Smooth muscle cell (in vitro differentiated cells): ENCODE measurements at regions not wholly inside any gene's neighbourhood (a gene's known extent, or its start where the extent isn't known, plus 50 kb on each side); places are given as distances from the start of the nearest gene placed in this dataset.

ENCODE experiments used
- DNase-seq: peaks from one replicate; lab custom pipeline; 2025; ENCODE audit not compliant: unreplicated experiment; lab: John Stamatoyannopoulos, UW
- H2AFZ ChIP-seq: fragments of 200-600 bp; sonication (generic); 2 replicates; pipeline ENCODE4 v1.6.0; 2016; ENCODE audit warnings: antibody characterized with exemption, low read depth, mild to moderate bottlenecking
- H3F3A ChIP-seq: fragments of 200-600 bp; sonication (generic); 2 replicates; pipeline ENCODE4 v1.6.0; 2017; ENCODE audit warnings: antibody characterized with exemption, low read depth
- H3K27ac ChIP-seq: fragments of 200-600 bp; sonication (generic); 2 replicates; pipeline ENCODE4 v1.5.1; 2016; ENCODE audit warnings: low read depth, mild to moderate bottlenecking
- H3K27me3 ChIP-seq: fragments of 200-600 bp; sonication (generic); 2 replicates; pipeline ENCODE4 v1.6.1; 2016; ENCODE audit warnings: low read depth, mild to moderate bottlenecking
- H3K36me3 ChIP-seq: fragments of 200-600 bp; sonication (generic); 2 replicates; pipeline ENCODE4 v1.5.1; 2016; ENCODE audit warnings: low read depth
- H3K4me1 ChIP-seq: fragments of 200-600 bp; sonication (generic); 2 replicates; pipeline ENCODE4 v1.5.1; 2016; ENCODE audit warnings: low read depth
- H3K4me2 ChIP-seq: fragments of 200-600 bp; sonication (generic); 2 replicates; pipeline ENCODE4 v1.6.0; 2016; ENCODE audit warnings: mild to moderate bottlenecking
- H3K4me3 ChIP-seq: fragments of 200-600 bp; sonication (generic); 2 replicates; pipeline ENCODE4 v1.5.1; 2016; ENCODE audit warnings: mild to moderate bottlenecking
- H3K79me2 ChIP-seq: fragments of 200-600 bp; sonication (generic); 2 replicates; pipeline ENCODE4 v1.6.0; 2016; ENCODE audit warnings: low read depth, mild to moderate bottlenecking
- H3K9ac ChIP-seq: fragments of 200-600 bp; sonication (generic); 2 replicates; pipeline ENCODE4 v1.6.0; 2016; ENCODE audit warnings: low read depth
- H3K9me3 ChIP-seq: fragments of 200-600 bp; sonication (generic); replicated peaks from 2 replicates; pipeline ENCODE4 v1.5.1; 2016; ENCODE audit warnings: low read depth
- H4K20me1 ChIP-seq: fragments of 200-600 bp; sonication (generic); 2 replicates; pipeline ENCODE4 v1.6.0; 2016; ENCODE audit warnings: low read depth
- WGBS: methylation state at CpG from one replicate; pipeline ENCODE4 v1.1.7; 2016; ENCODE audit warnings: low lambda C conversion rate; 5-methylcytosine and 5-hydroxymethylcytosine counted together
- TF ChIP-seq, protein P1 (sequence below): fragments of 200-600 bp; sonication (generic); IDR thresholded peaks from 2 replicates; pipeline ENCODE4 v1.5.1; 2017; ENCODE audit warnings: borderline replicate concordance, mild to moderate bottlenecking, antibody characterized with exemption; ENCODE audit not compliant: insufficient read depth, poor library complexity, severe bottlenecking

DNA sequence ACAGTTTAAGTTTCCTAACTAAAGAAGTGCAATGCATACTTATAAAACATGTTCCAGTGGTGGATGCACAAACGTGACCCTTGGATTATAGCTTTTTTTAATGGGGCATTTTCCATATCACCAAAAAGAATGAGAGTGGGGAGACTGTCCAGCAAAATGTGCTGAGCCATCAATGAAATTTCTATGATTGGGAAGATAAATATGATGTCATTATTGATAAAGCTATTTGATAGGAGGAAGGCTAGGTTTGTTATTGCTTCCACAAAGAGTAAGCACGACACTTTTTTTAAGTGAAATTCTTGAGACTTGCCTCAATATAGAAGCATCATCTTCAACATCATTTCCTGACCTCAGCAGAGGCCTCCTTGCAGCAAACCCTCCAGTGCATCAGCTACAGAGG is 174.6 kb upstream of the CLEC14A start:
- H3K9ac ChIP-seq, result no peak overlapping the region
- H3K4me2 ChIP-seq, result no peak overlapping the region
- H4K20me1 ChIP-seq, result no peaks in the 10 kb centered on the region
- H3K4me1 ChIP-seq, result no peaks in the 10 kb centered on the region
- H3K79me2 ChIP-seq, result no peaks in the 10 kb centered on the region
- no peaks in the 10 kb centered on the region for H3K9me3 ChIP-seq
- no peak for DNase-seq
- WGBS, result 88% methylated on average over 2 of the region's 2 CpGs
- no peak overlapping the region for H3K4me3 ChIP-seq
- no peak overlapping the region for H2AFZ ChIP-seq
- no peaks in the 10 kb centered on the region for H3K27me3 ChIP-seq
- no peak overlapping the region for H3K27ac ChIP-seq
- no peaks in the 10 kb centered on the region for H3F3A ChIP-seq
- TF ChIP-seq, protein P1, sequence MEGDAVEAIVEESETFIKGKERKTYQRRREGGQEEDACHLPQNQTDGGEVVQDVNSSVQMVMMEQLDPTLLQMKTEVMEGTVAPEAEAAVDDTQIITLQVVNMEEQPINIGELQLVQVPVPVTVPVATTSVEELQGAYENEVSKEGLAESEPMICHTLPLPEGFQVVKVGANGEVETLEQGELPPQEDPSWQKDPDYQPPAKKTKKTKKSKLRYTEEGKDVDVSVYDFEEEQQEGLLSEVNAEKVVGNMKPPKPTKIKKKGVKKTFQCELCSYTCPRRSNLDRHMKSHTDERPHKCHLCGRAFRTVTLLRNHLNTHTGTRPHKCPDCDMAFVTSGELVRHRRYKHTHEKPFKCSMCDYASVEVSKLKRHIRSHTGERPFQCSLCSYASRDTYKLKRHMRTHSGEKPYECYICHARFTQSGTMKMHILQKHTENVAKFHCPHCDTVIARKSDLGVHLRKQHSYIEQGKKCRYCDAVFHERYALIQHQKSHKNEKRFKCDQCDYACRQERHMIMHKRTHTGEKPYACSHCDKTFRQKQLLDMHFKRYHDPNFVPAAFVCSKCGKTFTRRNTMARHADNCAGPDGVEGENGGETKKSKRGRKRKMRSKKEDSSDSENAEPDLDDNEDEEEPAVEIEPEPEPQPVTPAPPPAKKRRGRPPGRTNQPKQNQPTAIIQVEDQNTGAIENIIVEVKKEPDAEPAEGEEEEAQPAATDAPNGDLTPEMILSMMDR, result no peak
- H3K36me3 ChIP-seq, result no peaks in the 10 kb centered on the region

DNA sequence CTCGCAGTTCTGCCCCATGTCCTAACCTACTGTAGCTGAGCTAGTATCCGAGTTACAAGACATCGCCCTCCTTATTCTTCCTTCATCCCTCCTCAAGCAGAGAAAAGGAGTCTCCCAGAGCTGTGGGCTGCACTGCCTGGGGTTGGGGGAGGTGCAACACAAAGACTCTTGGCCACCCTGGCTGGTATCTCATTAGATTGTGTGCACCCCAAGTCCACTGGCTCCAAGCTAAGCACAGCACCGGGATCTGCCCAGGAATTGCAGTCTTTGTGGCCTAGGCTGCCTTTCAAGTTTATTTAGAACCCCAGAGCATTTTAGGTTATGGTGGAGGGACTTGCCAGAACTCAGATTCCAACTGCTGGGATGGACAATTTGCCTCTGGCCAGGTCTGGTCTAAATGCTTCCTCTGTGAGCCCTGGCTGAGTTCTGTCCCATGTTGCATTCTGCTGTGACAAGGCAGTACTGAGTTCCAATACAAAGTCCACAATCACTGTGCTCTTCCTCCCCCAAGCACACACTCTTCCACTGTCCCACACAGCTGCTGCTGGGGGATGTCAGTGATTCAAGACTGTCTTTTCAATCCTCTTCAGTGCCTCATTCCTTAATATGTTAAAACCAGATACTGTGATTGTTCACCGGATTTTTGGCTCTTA is 169.6 kb upstream of the CLEC14A start:
- 93% methylated on average over 5 of the region's 5 CpGs for WGBS
- Histone ChIP-seq H3K9me3 (peaks cover 10% of the 10 kb centered on the region), H3K27me3 (no peaks in the 10 kb centered on the region), H3K4me3 (no peak overlapping the region), H3F3A (no peaks in the 10 kb centered on the region), H3K36me3 (peaks cover 9% of the 10 kb centered on the region), H4K20me1 (no peaks in the 10 kb centered on the region), H3K79me2 (no peaks in the 10 kb centered on the region), H3K4me2 (no peak overlapping the region), H3K4me1 (no peaks in the 10 kb centered on the region), H3K9ac (no peak overlapping the region), H2AFZ (no peak overlapping the region), H3K27ac (no peak overlapping the region)
- TF ChIP-seq, protein P1, result no peak
- no peak for DNase-seq

DNA sequence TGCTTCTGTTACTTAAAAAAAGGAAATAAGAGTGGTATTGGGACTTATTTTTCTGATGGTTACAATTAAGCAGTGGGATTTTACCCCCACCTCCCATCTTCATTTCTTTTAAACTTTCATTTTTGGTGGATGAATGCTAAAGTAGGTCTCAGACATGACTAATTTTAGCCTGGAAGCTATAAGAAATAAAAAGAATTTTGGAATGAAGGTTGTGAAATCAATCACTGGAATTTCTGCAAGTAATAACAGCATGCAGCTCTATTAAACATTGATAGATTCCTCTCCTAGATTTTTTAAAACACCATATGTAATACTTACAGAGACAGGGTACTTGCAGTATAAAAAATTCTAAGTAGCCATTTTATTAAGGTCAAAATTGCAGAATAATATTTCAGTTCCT is 164.2 kb upstream of the CLEC14A start:
- no peak for DNase-seq
- Histone ChIP-seq H2AFZ (peak overlapping the region; percentile 26), H3F3A (no peaks in the 10 kb centered on the region), H4K20me1 (no peaks in the 10 kb centered on the region), H3K4me2 (no peak overlapping the region), H3K9me3 (peaks cover 10% of the 10 kb centered on the region), H3K9ac (no peak overlapping the region), H3K79me2 (no peaks in the 10 kb centered on the region), H3K4me3 (no peak overlapping the region), H3K27ac (no peak overlapping the region), H3K36me3 (peaks cover 9% of the 10 kb centered on the region), H3K4me1 (no peaks in the 10 kb centered on the region), H3K27me3 (no peaks in the 10 kb centered on the region)
- TF ChIP-seq, protein P1, result no peak

DNA sequence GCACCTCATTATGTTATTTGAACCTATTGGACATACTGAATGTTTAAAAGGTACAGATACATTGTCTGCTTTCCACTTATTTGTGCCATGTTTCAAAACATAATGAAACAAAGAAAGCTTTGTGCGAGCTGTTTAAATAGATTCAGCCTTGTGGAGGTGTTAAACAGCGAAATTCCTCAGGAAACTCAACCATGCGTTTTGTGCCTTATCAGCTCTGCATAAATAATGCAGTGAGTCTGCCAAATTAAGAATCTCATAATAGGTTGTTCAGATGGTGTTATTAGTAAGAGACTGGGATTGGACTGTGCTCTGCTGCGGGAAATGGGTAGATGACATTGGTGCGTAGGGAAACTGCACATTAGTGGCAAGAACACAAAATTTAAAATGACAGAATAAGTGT is 163.7 kb upstream of the CLEC14A start:
- Histone ChIP-seq H3K4me3 (no peak overlapping the region), H3F3A (no peaks in the 10 kb centered on the region), H3K36me3 (peaks cover 9% of the 10 kb centered on the region), H3K27me3 (no peaks in the 10 kb centered on the region), H3K9me3 (peaks cover 10% of the 10 kb centered on the region), H3K4me1 (no peaks in the 10 kb centered on the region), H3K4me2 (no peak overlapping the region), H4K20me1 (no peaks in the 10 kb centered on the region), H2AFZ (peak overlapping the region; percentile 26), H3K9ac (no peak overlapping the region), H3K27ac (no peak overlapping the region), H3K79me2 (no peaks in the 10 kb centered on the region)
- WGBS, result 74% methylated on average over 5 of the region's 5 CpGs
- no peak for DNase-seq
- TF ChIP-seq, protein P1, result no peak
